GM19452 (cell line): ENCODE measurements at regions not wholly inside any gene's neighbourhood (a gene's known extent, or its start where the extent isn't known, plus 50 kb on each side); places are given as distances from the start of the nearest gene placed in this dataset.

ENCODE experiments used
- ATAC-seq: cut with Tn5 transposase; IDR thresholded peaks from one replicate; pipeline ENCODE4 v1.9.1; 2021; ENCODE audit not compliant: unreplicated experiment

DNA sequence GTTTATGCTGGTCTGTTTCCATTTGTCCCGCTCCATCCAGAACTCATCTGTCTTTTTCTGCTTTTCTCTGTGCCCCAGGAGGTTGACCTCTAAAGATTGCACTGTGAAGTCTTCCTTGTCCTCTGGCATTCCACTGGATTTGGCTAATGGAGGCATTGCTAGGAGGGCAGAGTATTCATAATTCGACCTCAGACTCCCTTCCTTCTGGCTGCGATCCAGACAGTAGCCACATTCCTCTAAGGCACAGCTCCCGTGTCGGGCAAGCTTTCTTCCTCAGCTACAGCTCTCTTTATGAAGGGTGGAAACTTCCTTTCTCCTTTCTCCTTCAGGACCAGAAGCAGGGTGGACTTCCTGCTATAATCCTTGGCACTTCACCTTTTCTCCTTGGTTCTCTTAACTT, 175.9 kb downstream of the BAMBI start:
- ATAC-seq: no peak

DNA sequence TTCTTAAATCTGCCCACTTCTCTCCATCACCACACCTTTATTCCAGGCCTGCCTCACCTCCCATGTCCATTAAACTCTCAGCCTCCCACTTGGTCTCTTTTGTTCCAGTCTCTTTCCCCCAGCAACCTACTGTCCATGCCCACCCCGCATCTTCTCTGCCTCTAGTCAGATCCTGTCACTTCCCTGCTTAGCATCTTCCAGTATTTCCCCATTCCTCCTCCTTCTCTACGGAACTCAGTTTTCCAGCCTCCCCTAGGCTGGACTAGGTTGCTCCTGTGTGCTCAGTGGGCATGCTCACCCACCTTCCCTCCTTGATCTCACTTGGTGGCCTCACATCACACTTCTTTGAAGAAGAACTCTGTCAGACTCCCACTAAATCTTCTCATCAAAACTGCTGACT, 179.8 kb downstream of the BAMBI start:
- no peak for ATAC-seq

DNA sequence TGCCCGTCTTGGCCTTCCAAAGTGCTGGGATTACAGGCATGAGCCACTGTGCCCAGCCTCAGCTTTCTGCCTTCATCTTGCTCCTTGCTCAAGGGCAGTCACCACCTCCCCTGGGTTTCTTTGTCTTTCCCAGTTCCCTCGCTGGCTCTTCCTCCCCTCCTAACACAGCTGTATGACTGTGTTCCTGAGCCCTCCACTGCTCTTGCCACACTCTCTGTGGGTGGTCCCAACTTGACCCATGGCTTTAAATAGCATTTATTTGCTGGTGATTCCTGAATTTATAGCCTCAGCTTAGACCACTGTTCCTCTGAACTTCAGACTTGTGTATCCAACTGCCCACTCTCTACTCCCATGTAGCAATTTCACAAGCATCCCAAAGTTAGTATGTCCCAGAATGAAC, 181.3 kb downstream of the BAMBI start:
- ATAC-seq: no peak

DNA sequence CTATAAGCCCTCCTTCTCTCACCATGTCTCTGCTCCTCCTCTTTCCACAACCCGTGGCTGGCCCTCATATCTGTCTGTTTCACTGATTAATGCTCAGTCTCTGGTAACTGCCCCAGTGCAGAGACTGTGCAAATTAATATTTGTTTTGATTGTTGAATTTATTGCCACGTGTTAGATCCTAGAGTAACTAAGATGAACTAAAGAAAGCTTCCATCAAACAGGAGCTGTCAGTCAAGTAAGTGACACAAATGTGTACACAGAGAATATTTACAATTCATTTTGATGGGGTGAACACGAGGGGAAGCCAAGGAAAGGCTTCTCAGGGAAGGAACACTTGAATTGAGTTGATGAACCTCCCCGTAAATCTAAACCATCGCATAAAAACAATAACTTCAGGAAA, 182.5 kb downstream of the BAMBI start:
- ATAC-seq: no peak

DNA sequence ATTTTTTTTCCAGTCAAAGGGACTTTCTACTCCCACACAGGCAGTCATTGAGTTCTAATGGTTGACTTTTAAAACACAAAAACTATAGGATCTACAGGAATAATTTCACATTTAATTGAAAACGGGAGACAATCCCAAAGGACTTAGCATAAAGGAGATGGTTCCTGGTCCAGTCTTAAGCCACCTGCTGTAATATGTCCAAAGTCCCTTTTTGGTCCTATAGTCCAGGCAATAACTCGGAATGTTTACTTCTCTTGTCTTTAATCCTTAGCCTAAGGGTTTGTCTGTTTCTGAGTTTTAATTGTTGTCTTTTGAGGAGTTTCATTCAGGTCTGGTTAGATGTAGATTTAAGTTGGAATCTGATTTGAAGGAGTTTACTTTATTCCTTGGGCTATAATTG, 184.9 kb downstream of the BAMBI start:
- no peak for ATAC-seq

DNA sequence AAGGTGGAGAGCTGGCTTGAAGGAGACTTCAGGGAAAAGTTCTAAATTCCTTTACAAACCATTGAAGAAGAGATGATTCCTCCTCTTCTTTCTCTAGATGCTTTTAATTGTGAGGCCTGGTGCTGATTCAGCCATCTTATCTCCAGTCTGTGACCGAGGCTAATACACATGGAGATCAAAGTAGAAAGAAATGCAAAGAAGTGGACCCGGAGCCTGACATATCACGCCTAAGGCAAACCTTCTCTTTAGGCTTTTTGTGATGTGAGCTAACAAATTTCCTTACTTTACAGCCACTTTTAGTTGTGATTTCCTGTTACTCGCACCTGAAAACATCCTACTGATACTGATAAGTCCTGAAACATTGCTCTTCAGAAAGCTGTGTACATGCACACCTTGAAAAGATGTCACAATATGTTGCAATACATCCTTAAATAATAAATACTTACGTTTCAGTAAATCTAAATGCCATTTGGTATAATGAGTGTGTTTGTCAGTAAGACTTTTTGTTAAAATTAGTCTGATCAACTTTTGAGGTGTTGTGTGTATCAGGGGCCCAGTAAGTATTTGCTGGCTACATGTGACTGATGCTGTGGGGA, 192.4 kb downstream of the BAMBI start:
- ATAC-seq: no peak

DNA sequence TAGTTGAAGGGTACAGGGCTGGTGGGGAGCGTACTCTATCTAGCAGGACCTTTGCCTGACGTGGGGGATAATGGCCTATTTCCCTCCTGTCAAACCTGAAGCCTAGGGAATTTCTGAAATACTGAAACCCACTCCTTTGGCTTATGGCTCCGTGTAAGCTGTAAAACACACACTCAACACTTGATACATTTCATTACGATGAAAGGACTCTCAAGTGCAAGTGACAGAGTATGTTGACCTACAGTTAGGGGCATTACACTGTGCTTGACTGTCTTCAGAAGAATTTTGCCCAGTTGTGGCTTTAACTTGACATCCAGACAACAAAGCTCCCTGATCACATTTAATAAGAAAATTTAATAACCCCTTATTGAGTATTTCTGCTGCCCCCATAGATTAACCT, 194.3 kb downstream of the BAMBI start:
- ATAC-seq: no peak

DNA sequence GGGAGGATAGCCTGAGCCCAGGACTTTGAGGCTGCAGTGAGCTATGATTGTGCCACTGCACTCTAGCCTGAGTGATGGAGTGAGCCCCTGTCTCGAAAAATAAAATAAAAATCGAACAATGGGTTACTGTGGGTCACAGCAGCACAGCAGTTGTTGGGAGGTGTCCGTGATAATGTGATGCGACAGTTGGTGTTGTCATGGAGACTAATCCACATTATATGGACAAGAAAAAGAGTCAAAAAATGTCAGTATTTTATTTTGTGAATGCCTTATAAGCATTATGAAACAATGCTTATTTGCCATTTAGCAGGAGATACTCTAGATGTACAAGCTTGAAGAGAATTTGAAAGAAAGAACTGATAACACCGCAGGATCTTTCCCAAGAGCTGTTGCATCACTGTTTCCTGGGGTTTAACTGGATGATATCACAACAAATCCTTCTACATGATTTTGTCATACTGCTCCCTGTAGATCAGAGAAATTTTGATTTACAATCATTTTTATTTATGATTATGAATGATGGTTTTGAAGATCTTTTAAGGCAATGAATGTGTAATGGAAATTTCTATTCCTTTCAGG, 195.4 kb downstream of the BAMBI start:
- ATAC-seq: no peak

DNA sequence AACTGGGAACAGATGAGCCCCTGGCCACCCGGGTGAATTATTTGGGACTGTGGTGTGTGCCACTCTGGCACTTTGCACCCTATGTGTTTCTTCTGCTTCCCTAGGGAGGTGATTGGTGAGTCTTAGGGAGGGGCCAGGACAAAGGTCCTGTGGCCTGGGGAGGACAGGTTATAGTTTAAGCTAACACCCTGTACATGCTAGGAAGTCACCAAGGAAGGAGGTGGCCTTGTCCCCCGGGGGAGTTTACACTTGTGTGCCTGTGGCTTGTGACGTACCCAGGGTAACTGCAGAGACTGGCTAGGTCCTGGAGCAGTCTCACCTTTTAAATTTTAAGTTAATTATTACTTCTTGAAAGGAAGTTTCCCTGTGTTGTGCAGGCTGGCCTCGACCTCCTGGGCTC, 196.2 kb downstream of the BAMBI start:
- no peak for ATAC-seq

DNA sequence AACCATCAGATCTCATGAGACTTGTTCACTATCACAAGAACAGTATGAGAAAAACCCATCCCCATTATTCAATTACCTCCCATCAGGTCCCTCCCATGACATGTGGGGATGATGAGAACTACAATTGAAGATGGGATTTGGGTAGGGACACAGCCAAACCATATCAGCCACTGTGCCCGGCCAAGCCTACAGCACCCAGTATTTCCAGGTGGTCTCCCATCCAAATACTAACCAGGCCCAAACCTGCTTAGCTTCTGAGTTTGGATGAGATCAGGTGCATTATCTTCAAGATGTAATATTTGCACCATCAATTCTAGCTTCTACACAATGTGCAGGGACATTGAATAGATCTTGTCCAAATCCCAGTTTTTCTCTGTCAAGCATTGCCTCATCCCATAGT, 196.9 kb downstream of the BAMBI start:
- no peak for ATAC-seq

DNA sequence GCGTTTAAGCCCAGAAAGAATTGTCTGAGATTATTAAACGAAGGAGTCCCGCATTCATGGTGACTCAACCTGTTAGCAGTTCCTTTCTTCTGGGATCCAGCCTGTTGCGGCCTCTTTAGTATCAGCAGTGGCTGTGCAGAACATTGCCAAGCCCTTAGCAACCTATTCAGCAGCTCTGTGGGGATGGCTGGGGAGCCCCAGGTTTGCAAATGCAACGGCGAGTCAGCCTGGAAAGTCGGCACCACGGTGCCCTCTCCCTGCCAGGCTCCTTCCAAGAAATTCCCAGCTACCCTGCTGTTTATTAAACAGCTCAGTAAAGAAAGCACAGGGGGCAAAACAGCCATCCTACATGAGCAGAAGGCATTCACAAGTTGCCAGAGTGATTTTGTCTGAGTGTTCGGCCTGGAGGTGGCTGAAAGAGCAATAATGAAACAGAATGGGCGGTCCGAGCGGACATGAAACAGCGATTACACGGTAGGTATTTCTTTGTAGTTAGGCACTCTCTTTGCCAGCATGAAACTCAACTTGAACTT, 198.3 kb downstream of the BAMBI start:
- ATAC-seq: no peak

DNA sequence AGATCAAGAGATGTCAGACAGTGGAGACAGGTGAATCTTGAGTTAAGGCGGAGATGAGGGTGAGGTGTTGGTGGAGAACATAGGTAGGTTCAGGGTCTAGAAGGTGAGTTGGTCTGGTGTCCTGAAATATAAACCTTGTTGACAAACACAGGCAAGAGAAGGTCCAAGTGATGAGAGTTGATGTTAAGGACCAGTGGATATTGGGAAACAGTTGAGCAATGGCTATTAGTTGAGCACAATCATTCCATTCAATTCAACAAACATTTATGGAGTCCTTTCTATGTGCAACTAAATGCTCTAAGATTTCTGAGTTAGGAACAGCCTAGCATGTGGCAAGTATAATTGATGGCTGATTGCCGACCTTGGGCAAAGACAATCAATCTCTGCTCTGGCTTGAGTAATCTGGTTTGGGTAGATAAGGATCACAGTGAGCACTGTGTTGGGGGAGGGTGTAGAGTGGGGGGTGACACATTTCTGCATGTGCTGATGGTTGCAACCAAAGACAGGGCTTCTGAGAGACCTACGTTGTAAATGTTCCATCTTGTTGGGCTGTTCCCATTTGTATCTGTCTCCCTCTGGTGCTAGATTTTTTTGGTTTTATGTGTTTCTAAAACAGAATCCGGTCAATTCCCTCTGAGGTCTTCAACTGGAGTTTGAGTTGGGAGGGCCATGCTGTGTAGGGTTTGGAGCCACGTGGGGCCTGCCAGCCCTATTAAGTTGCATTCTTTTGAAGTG, 201.1 kb downstream of the BAMBI start:
- no peak for ATAC-seq

DNA sequence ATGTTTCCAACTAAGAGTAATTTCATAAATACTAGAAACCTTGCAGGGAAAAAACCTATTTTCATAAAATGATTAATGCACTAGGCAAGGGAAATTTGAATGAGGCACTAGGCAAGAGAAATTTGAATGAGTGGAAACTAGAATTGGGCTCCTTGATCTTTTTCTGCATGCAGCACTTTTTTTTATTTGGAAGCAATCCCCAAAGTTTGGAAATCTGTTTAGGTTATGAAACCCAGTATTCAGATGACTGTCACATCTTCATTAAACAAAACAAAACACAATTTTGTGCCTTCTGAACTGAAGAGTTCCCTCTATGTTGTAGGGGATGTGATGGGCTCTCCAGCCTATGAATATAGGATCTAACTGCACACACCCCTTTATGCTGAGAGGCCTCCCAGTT, 201.9 kb downstream of the BAMBI start:
- no peak for ATAC-seq

DNA sequence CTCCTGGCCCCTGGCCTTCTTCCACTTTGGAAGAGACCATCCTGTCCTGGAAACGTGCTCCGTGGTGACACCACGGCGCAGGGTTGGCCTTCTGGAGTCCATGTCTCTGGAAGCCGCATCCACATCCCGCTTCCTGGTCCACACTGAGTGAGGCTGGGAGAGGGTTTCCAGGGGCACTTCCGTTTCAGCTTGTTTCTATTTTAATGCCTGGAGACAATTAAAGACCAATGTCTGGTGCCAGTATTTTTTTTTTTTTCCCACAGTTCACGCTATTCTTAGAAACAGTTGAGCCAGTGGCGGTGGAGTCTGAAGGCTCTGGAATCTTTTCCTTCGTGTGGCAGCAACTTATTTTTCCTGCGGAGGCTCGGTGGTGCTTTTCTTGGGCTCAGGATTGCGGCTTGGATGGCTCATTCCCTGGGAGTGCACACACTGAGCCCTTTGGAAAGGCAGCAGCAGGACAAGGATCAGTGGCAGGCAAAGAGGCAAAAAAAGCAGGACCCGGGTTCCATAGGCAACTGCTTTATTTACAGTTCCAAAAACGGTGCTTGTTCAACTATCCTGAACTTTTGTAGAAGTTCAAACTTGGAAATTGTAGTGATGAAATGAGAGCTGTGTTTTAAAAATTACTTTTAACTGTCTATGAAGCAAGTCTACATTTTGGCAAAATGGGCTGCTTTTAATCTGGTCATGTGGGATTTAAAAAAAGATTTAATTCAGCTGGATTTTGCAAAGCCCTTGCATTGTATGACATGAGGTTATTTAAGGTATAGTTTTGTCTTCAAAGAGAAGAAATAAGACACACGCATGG, 202.8 kb downstream of the BAMBI start:
- no peak for ATAC-seq

DNA sequence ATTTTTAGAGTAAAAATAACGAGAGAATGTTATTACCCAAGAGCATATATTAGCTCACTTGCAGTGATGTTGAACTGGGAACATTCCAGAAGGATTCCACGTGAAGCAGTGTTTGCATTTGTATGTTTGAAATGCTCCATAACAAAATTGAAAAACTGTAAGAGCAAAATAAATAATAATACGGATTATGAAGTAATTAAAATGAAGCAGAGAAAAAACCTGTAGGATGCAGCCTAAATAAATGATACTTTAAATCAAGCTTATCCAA, 203.3 kb downstream of the BAMBI start:
- no peak for ATAC-seq

DNA sequence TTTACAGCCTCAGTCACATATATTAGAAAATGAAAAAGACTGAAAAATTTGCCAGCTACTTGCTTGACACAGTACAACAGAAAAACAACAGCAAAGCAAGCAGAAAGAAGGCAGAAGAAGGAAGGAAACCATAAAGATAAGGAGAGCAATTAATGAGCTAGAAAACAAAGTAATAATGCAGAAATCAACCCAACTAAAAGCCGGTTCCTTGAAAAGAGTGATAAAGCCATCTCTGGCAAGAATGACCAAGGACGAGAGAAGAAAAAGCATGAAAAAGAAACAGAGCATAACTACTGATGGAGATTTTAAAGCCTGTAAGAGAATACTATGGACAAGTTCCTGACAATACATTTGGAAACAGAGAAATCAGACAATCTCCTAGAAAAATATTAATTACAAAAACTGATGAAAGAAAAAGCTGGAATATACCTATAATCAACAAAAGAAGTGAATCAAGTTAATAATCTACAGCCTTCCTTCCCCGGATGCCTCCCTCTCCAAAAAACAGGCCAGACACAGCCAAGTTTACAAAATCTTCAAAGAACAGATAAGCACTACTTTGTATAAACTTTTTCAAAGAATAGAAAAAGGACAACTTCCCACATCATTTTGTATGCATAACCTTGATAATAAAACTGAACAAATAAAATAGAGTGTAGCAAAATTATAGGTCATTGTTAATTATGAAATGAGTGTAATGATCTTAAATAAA, 204.0 kb downstream of the BAMBI start:
- ATAC-seq: no peak

DNA sequence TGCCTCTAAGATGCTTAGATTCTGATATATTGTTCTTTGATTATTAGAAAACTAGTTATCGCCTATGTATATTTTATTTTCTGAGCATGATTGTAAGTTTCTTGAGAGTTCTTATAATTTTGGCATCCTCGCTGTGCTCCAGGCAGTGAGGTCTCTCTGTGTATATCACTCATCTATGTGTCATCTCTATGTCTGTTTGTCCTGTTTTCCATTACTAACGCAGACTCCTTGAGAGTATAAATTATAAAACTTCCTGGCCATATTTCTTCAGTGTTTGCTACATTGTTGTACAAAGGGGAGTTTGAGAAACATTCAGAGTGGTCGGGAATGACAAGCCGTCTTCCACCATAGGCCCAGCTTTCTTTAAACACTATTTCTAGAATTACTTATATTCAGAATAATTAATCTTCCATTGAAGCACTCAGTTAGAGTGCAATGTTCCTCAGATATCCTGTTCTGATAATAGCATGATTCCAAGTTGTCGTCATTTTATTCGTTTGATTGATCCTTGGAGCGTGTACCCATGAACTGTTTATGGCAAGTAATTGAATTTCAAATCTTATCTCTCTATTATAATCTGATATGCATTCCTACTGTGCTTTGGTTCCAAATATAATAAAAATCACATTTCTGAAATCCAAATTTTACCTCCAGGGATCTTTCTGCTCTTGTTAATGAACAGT, 206.6 kb downstream of the BAMBI start:
- ATAC-seq: no peak

DNA sequence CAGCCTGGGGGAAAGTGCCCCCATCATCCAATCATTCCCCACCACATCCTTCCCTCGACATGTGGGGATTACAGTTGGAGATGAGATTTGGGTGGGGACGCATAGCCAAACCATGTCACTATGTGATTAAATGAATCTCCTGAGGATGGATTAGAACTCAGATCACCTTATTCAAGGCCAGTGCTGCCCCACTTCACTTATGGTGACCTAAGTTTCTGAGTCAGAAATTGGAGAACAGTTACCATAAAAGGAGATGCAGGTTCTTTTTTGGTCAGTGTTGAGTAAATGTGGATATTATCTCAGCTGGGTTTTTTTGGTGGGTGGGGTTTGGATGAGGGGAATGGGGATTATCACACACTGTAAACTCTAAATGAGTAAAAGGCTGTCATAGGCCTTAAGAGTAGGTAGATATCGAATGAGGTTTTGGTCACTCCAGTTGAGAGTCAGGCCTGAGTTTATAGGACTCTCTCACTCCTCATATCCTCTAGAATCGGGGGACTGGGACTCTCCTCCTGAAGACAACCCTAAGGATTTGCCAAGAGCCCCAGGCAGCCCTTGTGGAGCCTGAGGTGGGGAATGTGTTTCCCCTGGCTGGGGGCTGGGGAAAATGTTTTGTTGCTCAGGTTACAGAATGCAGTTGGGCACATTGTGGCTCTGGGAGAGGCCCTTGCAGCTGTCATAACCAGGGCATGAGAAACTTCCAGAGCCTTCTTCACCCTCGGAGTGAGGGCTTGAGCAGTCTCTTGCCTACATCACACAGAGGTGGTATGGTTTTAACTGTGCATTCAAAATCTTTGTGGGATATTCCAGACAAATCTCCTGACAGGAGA, 213.0 kb downstream of the BAMBI start:
- no peak for ATAC-seq

DNA sequence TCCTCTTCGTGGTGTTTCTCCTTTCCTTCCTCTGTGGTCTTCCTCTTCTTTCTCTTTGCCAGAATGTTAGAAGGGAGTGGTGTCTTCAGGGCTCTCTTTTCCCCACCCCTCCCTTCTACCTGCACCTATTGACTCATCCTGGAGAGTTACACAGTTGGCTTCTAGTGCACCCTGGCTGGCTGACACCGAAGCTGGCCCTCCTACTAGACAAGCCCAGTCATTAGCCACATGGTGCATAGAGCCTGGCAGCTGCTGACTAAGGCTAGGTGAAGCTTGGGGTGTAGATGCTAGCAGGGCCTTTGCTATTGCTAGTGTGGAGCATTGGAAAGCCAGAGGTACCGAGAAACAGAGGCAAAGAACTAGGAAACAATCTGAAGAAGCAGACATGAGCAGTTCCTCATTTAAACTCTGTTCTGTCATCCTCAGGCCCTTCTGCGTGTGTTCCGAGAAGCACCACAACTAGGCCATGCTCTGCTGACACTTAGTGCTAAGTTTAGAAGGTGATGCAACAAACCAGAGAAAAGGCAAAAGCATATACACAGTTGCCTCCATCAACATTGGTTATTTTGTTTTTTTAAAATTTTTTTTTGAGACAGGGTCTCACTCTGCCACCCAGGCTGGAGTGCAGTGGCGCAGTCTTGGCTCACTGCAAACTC, 213.9 kb downstream of the BAMBI start:
- ATAC-seq: no peak
